HepG2 (cell line): ENCODE measurements at regions not wholly inside any gene's neighbourhood (a gene's known extent, or its start where the extent isn't known, plus 50 kb on each side); places are given as distances from the start of the nearest gene placed in this dataset.

Source experiments
- NBN ChIP-seq: fragments of 450-650 bp; conservative IDR thresholded peaks from 2 replicates; pipeline ENCODE4 v1.6.1; 2017
- ONECUT2 ChIP-seq: sonication (generic); formaldehyde crosslinking; IDR thresholded peaks from 2 replicates; pipeline ENCODE4 v1.4.0; 2020; ENCODE audit warnings: missing genetic modification reagents
- SNRNP70 ChIP-seq: fragments of 200-400 bp; formaldehyde crosslinking; IDR thresholded peaks from 2 replicates; pipeline ENCODE4 v1.6.1; 2017; ENCODE audit warnings: mild to moderate bottlenecking, low read depth, low read length, moderate library complexity
- TF ChIP-seq, protein P1 (sequence below): sonication (generic); formaldehyde crosslinking; IDR thresholded peaks from 2 replicates; pipeline ENCODE4 v1.5.0; 2020; ENCODE audit warnings: mild to moderate bottlenecking, missing genetic modification reagents, moderate library complexity
- TF ChIP-seq, protein P2 (sequence below): sonication (generic); formaldehyde crosslinking; IDR thresholded peaks from 2 replicates; pipeline ENCODE4 v1.5.0; 2020; ENCODE audit warnings: missing genetic modification reagents
- TF ChIP-seq, protein P3 (sequence below), 2 experiments: IDR thresholded peaks; 2 replicates each; pipeline ENCODE4 v1.6.1; 2011 to 2012; ENCODE audit warnings: low read length in 2 of 2, borderline replicate concordance in 1 of 2, low read depth in 1 of 2, mild to moderate bottlenecking in 1 of 2, moderate library complexity in 1 of 2
- TF ChIP-seq, protein P4 (sequence below): sonication (generic); formaldehyde crosslinking; IDR thresholded peaks from 2 replicates; pipeline ENCODE4 v1.5.1; 2020; ENCODE audit warnings: mild to moderate bottlenecking, missing genetic modification reagents

DNA sequence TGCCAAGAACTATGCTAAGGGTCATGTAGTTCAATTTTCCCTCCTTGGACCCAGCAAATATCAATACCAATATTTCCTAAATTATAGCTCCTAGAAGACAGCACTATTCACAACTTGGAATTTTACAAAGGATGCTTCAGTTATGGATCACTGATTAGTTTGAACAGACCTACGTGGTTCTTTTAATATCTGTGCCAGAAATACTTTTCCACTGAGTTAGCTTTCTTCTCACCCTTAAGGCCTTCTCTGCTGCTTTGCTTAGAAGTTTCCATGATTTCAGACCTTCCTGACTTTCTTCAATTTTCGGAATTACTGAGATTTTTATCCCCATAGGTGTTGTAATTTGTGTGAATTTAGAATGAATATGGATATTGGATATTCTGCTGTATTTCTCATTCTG, 380.4 kb downstream of the PSAT1 start:
- no peak for TF ChIP-seq SNRNP70
- TF ChIP-seq ONECUT2 = no peak
- no peak for TF ChIP-seq NBN
- TF ChIP-seq, protein P1, sequence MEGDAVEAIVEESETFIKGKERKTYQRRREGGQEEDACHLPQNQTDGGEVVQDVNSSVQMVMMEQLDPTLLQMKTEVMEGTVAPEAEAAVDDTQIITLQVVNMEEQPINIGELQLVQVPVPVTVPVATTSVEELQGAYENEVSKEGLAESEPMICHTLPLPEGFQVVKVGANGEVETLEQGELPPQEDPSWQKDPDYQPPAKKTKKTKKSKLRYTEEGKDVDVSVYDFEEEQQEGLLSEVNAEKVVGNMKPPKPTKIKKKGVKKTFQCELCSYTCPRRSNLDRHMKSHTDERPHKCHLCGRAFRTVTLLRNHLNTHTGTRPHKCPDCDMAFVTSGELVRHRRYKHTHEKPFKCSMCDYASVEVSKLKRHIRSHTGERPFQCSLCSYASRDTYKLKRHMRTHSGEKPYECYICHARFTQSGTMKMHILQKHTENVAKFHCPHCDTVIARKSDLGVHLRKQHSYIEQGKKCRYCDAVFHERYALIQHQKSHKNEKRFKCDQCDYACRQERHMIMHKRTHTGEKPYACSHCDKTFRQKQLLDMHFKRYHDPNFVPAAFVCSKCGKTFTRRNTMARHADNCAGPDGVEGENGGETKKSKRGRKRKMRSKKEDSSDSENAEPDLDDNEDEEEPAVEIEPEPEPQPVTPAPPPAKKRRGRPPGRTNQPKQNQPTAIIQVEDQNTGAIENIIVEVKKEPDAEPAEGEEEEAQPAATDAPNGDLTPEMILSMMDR (CRISPR knock-in tag) = no peak
- TF ChIP-seq, protein P2, sequence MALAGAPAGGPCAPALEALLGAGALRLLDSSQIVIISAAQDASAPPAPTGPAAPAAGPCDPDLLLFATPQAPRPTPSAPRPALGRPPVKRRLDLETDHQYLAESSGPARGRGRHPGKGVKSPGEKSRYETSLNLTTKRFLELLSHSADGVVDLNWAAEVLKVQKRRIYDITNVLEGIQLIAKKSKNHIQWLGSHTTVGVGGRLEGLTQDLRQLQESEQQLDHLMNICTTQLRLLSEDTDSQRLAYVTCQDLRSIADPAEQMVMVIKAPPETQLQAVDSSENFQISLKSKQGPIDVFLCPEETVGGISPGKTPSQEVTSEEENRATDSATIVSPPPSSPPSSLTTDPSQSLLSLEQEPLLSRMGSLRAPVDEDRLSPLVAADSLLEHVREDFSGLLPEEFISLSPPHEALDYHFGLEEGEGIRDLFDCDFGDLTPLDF (CRISPR knock-in tag) = no peak
- TF ChIP-seq, protein P3, sequence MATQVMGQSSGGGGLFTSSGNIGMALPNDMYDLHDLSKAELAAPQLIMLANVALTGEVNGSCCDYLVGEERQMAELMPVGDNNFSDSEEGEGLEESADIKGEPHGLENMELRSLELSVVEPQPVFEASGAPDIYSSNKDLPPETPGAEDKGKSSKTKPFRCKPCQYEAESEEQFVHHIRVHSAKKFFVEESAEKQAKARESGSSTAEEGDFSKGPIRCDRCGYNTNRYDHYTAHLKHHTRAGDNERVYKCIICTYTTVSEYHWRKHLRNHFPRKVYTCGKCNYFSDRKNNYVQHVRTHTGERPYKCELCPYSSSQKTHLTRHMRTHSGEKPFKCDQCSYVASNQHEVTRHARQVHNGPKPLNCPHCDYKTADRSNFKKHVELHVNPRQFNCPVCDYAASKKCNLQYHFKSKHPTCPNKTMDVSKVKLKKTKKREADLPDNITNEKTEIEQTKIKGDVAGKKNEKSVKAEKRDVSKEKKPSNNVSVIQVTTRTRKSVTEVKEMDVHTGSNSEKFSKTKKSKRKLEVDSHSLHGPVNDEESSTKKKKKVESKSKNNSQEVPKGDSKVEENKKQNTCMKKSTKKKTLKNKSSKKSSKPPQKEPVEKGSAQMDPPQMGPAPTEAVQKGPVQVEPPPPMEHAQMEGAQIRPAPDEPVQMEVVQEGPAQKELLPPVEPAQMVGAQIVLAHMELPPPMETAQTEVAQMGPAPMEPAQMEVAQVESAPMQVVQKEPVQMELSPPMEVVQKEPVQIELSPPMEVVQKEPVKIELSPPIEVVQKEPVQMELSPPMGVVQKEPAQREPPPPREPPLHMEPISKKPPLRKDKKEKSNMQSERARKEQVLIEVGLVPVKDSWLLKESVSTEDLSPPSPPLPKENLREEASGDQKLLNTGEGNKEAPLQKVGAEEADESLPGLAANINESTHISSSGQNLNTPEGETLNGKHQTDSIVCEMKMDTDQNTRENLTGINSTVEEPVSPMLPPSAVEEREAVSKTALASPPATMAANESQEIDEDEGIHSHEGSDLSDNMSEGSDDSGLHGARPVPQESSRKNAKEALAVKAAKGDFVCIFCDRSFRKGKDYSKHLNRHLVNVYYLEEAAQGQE (IDR thresholded peaks at IDR 0.05; ENCODE audit: borderline replicate concordance in 1 of 2, low read depth in 1 of 2, low read length in 2 of 2) = no peak
- TF ChIP-seq, protein P4, sequence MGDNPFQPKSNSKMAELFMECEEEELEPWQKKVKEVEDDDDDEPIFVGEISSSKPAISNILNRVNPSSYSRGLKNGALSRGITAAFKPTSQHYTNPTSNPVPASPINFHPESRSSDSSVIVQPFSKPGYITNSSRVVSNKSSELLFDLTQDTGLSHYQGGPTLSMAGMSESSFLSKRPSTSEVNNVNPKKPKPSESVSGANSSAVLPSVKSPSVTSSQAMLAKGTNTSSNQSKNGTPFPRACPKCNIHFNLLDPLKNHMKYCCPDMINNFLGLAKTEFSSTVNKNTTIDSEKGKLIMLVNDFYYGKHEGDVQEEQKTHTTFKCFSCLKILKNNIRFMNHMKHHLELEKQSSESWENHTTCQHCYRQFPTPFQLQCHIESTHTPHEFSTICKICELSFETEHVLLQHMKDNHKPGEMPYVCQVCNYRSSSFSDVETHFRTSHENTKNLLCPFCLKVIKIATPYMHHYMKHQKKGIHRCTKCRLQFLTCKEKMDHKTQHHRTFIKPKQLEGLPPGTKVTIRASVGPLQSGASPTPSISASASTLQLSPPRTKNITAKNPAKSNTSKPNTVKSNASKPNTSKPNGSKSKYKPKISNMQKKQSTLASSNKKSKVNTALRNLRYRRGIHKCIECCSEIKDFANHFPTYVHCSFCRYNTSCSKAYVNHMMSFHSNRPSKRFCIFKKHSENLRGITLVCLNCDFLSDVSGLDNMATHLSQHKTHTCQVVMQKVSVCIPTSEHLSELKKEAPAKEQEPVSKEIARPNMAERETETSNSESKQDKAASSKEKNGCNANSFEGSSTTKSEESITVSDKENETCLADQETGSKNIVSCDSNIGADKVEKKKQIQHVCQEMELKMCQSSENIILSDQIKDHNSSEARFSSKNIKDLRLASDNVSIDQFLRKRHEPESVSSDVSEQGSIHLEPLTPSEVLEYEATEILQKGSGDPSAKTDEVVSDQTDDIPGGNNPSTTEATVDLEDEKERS = no peak
